ENCODE measurements at regions not wholly inside any gene's neighbourhood (a gene's known extent, or its start where the extent isn't known, plus 50 kb on each side); places are given as distances from the start of the nearest gene placed in this dataset.

DNA sequence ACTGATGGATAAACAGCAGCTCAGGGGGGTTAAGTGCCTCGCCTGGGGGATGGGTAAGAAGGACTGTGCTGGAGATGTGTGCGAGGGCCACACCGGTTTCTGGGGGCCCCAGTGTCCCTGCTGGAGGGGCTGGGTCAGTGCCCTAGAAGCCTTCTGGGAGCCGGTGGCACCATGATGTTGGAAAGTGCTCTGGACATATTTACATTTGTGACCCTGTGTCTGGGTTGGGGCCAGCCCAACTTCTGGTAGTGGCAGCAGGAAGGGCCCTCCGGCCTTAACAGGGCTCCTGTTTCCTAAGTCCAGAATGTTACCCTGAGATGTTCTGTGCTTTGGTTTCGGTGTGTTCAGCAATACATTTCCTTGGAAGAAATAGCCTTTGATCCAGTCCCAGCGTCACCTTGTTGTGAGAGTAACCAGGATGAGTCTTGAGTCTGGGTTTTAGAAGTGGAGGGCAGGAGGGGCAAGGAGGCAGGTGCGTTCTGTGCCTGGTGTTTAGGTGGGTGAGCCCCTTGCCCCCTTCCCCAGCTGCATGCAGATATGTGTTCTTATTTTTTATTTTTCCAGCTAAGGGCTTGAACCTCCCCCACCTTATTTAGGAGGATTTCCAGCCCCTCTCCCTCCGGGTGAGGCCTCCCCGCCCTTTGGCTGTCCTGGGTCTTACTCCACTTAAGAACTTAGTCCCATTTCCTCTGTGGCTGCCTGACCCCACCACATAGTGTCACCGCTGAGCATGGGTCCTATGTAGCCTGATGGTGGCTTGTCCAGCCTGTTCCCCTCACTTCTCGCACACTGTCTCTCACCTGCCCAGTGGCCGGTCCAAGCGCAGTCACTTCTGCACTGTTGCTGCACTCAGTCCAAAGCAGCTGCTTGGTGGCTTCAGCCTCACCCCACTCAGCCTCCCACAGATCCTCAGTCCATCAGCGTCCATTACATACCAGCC lies 132.7 kb upstream of the HS6ST1 start:
- 88% methylated on average over 15 of the region's 15 CpGs for WGBS (ENCODE audit: low lambda C conversion rate, missing lambda C conversion rate)
- Histone ChIP-seq H3K4me1 (ENCODE audit: insufficient read depth) (no peaks in the 10 kb centered on the region), H2AFZ (no peak overlapping the region), H3K79me2 (no peaks in the 10 kb centered on the region), H3K4me3 (no peak overlapping the region), H3K4me2 (no peak overlapping the region), H4K20me1 (ENCODE audit: insufficient read depth, poor library complexity, severe bottlenecking) (no peaks in the 10 kb centered on the region), H3K9me2 (replicated peaks; ENCODE audit: insufficient read depth) (no peaks in the 10 kb centered on the region), H3K9me3 (ENCODE audit: low read depth) (no peaks in the 10 kb centered on the region), H3K36me3 (replicated peaks; ENCODE audit: insufficient read depth, low read depth) (no peaks in the 10 kb centered on the region), H3K27ac (no peak overlapping the region), H3K27me3 (peaks cover 3% of the 10 kb centered on the region)
- TF ChIP-seq EZH2 (IDR thresholded peaks at IDR 0.05; ENCODE audit: borderline replicate concordance) = no peak
- TF ChIP-seq, protein P1, sequence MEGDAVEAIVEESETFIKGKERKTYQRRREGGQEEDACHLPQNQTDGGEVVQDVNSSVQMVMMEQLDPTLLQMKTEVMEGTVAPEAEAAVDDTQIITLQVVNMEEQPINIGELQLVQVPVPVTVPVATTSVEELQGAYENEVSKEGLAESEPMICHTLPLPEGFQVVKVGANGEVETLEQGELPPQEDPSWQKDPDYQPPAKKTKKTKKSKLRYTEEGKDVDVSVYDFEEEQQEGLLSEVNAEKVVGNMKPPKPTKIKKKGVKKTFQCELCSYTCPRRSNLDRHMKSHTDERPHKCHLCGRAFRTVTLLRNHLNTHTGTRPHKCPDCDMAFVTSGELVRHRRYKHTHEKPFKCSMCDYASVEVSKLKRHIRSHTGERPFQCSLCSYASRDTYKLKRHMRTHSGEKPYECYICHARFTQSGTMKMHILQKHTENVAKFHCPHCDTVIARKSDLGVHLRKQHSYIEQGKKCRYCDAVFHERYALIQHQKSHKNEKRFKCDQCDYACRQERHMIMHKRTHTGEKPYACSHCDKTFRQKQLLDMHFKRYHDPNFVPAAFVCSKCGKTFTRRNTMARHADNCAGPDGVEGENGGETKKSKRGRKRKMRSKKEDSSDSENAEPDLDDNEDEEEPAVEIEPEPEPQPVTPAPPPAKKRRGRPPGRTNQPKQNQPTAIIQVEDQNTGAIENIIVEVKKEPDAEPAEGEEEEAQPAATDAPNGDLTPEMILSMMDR (IDR thresholded peaks at IDR 0.05; ENCODE audit: poor library complexity) = no peak
- no peak for TF ChIP-seq EZH2phosphoT487 (IDR thresholded peaks at IDR 0.05; ENCODE audit: low read depth, severe bottlenecking, unreplicated experiment)
- no peak for DNase-seq (ENCODE audit: low spot score)

DNA sequence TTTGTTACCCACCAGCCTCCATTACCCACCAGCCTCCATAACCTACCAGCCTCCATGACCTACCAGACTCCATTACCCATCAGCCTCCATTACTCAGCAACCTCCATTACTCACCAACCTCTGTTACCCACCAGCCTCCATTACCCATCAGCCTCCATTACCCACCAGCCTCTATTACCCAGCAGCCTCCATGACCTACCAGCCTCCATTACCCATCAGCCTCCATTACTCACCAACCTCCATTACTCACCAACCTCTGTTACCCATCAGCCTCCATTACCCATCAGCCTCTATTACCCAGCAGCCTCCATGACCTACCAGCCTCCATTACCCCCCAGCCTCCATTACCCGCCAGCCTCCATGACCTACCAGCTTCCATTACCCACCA lies 133.3 kb upstream of the HS6ST1 start:
- no peak overlapping the region for H3K27ac ChIP-seq
- H3K9me3 ChIP-seq (ENCODE audit: low read depth) = no peaks in the 10 kb centered on the region
- H3K36me3 ChIP-seq (replicated peaks; ENCODE audit: insufficient read depth, low read depth) = no peaks in the 10 kb centered on the region
- no peak overlapping the region for H3K4me2 ChIP-seq
- H2AFZ ChIP-seq = no peak overlapping the region
- H3K27me3 ChIP-seq = peaks cover 3% of the 10 kb centered on the region
- H3K9me2 ChIP-seq (replicated peaks; ENCODE audit: insufficient read depth) = no peaks in the 10 kb centered on the region
- WGBS (ENCODE audit: low lambda C conversion rate, missing lambda C conversion rate) = 100% methylated on average over 1 of the region's 1 CpG
- no peaks in the 10 kb centered on the region for H3K4me1 ChIP-seq (ENCODE audit: insufficient read depth)
- TF ChIP-seq EZH2phosphoT487 (IDR thresholded peaks at IDR 0.05; ENCODE audit: low read depth, severe bottlenecking, unreplicated experiment) (no peak), EZH2 (IDR thresholded peaks at IDR 0.05; ENCODE audit: borderline replicate concordance) (no peak)
- TF ChIP-seq, protein P1 (IDR thresholded peaks at IDR 0.05; ENCODE audit: poor library complexity) = no peak
- H3K4me3 ChIP-seq = no peak overlapping the region
- no peaks in the 10 kb centered on the region for H3K79me2 ChIP-seq
- no peak for DNase-seq (ENCODE audit: low spot score)
- no peaks in the 10 kb centered on the region for H4K20me1 ChIP-seq (ENCODE audit: insufficient read depth, poor library complexity, severe bottlenecking)

DNA sequence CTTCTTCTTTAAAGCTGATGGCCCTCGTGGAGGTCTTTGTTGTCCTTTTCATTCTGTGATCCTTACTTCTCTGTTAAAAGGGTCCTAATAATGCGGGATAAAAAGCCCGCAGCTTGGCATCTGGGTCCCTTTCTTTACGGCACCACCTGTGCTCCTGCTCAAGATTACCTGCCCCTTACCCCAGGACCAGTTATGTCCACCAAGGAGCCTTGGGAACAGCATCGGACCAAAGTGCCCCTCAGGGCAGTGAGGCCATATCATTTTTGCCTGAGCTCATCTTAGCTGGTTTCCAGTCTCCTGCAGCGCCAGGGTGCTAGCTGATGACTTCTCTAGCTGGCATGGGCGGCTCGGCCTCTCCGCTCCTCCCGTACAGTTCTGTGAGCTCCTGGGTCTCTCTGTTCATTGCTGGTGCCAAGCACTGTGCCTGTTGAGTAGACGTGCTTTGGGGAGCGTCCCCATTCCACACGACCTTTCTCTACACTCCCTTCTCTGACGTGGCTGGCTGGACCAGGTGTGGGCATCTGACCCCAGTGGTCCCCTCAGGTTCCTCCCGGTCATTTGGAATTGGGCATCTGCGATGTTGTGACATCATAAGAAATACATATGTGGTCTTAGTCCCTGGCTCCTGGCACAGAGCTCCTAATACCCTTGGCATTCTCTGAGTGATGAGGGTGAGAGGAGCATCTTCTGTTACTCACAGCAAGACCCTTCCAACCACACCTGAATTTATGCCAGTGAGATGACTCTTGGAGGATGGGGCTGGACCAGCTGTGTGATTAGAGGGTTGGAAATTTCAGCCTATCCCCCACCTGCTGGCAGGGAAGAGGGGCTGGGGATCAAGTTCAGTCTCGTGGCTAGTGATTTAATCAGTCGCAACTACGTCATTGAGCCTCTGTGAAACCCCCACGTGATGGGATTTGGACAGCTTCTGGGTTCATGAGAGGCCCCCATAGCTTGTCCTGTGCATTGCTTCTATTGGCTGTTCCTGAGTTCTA lies 134.2 kb upstream of the HS6ST1 start:
- Histone ChIP-seq H3K27ac (no peak overlapping the region), H3K4me3 (no peak overlapping the region), H4K20me1 (ENCODE audit: insufficient read depth, poor library complexity, severe bottlenecking) (no peaks in the 10 kb centered on the region), H3K4me2 (no peak overlapping the region), H2AFZ (no peak overlapping the region), H3K27me3 (peaks cover 3% of the 10 kb centered on the region), H3K9me3 (ENCODE audit: low read depth) (no peaks in the 10 kb centered on the region), H3K36me3 (replicated peaks; ENCODE audit: insufficient read depth, low read depth) (no peaks in the 10 kb centered on the region), H3K9me2 (replicated peaks; ENCODE audit: insufficient read depth) (no peaks in the 10 kb centered on the region), H3K4me1 (ENCODE audit: insufficient read depth) (no peaks in the 10 kb centered on the region), H3K79me2 (no peaks in the 10 kb centered on the region)
- 92% methylated on average over 20 of the region's 20 CpGs for WGBS (ENCODE audit: low lambda C conversion rate, missing lambda C conversion rate)
- DNase-seq (ENCODE audit: low spot score) = no peak
- no peak for TF ChIP-seq EZH2 (IDR thresholded peaks at IDR 0.05; ENCODE audit: borderline replicate concordance)
- no peak for TF ChIP-seq EZH2phosphoT487 (IDR thresholded peaks at IDR 0.05; ENCODE audit: low read depth, severe bottlenecking, unreplicated experiment)
- TF ChIP-seq, protein P1 (IDR thresholded peaks at IDR 0.05; ENCODE audit: poor library complexity) = no peak
